Activated CD4-positive, alpha-beta T cell treated with anti-CD3 and anti-CD28 coated beads, Interleukin-2, amount 10 ng/mL, durations not matched to agents 24 days and 14 days (primary cell): ENCODE measurements at regions not wholly inside any gene's neighbourhood (a gene's known extent, or its start where the extent isn't known, plus 50 kb on each side); places are given as distances from the start of the nearest gene placed in this dataset.
"Not testable (repeated sequence)": the region's sequence is repeated elsewhere in the genome, so short reads cannot be mapped to it uniquely, and the experiment has no call there.

Source experiments
- DNase-seq: peaks from one replicate; pipeline ENCODE4 v3.0.0; 2022
- H3K27ac Mint-ChIP-seq: one replicate; pipeline ENCODE4 v1.8.0; 2022; ENCODE audit warnings: mild to moderate bottlenecking, mixed read lengths
- H3K27me3 Mint-ChIP-seq: one replicate; pipeline ENCODE4 v1.8.0; 2022; ENCODE audit warnings: mixed read lengths
- H3K36me3 Mint-ChIP-seq: one replicate; pipeline ENCODE4 v1.8.0; 2022; ENCODE audit warnings: low read depth, mild to moderate bottlenecking, mixed read lengths
- H3K4me1 Mint-ChIP-seq: one replicate; pipeline ENCODE4 v1.8.0; 2021; ENCODE audit warnings: mixed read lengths
- H3K4me3 Mint-ChIP-seq: one replicate; pipeline ENCODE4 v1.8.0; 2022; ENCODE audit warnings: mild to moderate bottlenecking, moderate library complexity, mixed read lengths
- H3K9me3 Mint-ChIP-seq: one replicate; pipeline ENCODE4 v1.8.0; 2021; ENCODE audit warnings: mixed read lengths
- intact Hi-C: fragments of 100-400 bp; cut with micrococcal nuclease; formaldehyde crosslinking; loops from one replicate; pipeline ENCODE4 v1.15.1; 2023

DNA sequence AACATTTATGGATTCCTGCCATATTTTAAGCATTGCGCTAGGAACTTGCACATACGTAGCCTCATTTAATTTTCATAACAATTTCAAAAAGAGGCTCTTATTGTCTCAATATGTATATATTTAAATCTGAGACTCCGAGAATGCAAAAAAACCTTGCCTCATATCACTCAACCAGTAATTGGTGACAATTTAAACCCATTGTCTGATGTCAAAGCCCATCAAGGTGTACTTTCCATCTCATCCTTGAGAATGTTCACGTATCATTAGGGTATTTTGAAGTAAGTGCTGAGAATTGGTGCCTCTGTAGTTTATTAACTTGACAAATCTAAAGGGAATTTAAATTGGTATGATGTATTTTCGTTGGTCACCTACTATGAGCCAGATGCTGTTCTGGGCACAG lies 136.5 kb downstream of the FAM76B start:
- H3K4me3 Mint-ChIP-seq: no peak overlapping the region
- H3K36me3 Mint-ChIP-seq: peaks cover 3% of the 10 kb centered on the region
- H3K4me1 Mint-ChIP-seq: no peaks in the 10 kb centered on the region
- no peaks in the 10 kb centered on the region for H3K27me3 Mint-ChIP-seq
- peaks cover 28% of the 10 kb centered on the region for H3K9me3 Mint-ChIP-seq
- intact Hi-C loops: loop anchor here (5.0 kb wide), 1 partner anchor 41 kb away; no protein-coding TSS in a partner anchor
- no peak overlapping the region for H3K27ac Mint-ChIP-seq
- DNase-seq: no peak

DNA sequence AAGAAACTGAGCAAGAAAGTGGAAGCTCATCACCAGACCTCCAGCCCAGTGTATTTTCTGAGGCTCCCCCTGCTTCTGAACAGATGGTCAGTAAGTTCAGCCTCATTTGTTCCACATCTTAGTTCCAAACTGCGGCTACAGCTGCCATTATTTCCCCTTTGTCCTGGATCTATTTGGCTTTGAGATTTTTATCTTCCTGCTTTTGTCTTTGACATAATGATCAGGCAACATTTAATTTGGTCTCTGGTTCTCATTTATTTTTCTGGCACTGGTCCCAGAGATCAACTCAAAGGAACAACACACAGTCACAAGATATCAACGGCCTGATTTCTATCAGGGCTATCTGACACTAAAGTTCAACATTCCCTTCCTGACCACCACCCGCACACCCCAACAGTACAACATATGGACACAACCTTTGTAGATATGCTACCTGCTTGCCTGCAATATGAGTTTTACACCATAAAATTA lies 137.5 kb downstream of the FAM76B start:
- Mint-ChIP-seq H3K4me1 (peaks cover 2% of the 10 kb centered on the region), H3K4me3 (no peak overlapping the region), H3K9me3 (peaks cover 22% of the 10 kb centered on the region), H3K36me3 (no peaks in the 10 kb centered on the region), H3K27ac (no peak overlapping the region), H3K27me3 (no peaks in the 10 kb centered on the region)
- intact Hi-C loops: loop anchor here (5.0 kb wide), 1 partner anchor 40 kb away; no protein-coding TSS in a partner anchor
- no peak for DNase-seq

DNA sequence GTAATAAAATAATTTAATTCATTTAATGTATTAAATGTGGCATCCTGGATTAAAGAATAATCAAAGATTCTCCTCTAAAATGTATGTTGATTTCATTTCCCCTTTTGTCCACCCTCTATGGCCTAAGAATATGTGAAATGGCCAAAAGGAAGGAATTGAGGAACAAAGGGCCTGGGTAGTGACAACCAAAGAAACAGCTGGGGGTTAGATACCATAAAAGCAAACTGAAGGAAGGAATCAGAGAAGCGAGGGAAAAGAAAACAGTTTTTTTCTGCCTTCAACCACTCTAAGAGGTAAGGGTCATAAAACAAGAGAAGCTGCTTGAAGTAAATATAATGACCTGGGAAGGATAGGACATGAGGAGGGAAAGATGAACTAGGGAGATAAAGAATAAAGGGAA lies 139.3 kb downstream of the FAM76B start:
- Mint-ChIP-seq H3K36me3 (peaks cover 3% of the 10 kb centered on the region), H3K27me3 (no peaks in the 10 kb centered on the region)

DNA sequence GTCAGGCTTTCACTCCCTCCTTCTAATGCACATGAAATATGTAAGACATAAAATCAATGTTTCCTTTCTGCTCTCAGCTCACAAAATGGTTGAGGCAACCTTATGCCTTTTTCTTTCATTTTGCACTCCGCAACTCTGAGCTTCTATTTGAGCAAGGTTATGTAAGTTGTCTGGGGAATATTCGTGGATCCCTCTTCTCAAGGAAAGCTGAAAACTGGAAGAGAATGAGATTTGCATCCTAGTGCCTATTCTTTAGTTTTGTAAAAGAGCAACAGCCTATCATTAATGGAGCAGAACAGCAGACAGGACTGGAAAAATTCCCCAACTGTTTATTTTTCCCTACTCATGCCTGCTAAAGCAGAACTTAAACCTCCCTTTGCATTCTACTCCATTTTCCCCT lies 141.7 kb downstream of the FAM76B start:
- Mint-ChIP-seq H3K27ac (no peak overlapping the region), H3K9me3 (peaks cover 25% of the 10 kb centered on the region), H3K27me3 (no peaks in the 10 kb centered on the region)

More for the DNA sequence above, 139.3 kb downstream of the FAM76B start:
- intact Hi-C loops: loop anchor here (5.0 kb wide), 1 partner anchor 38 kb away; no protein-coding TSS in a partner anchor
- Mint-ChIP-seq H3K9me3 (peaks cover 19% of the 10 kb centered on the region), H3K27ac (no peak overlapping the region), H3K4me3 (no peak overlapping the region), H3K4me1 (peaks cover 2% of the 10 kb centered on the region)
- DNase-seq: no peak

GRCh38 chr11:95647355-95647754 lies 142.2 kb downstream of the FAM76B start:
- no peaks in the 10 kb centered on the region for H3K27me3 Mint-ChIP-seq
- no peak for DNase-seq
- H3K36me3 Mint-ChIP-seq: peaks cover 8% of the 10 kb centered on the region
- peaks cover 3% of the 10 kb centered on the region for H3K4me1 Mint-ChIP-seq
- intact Hi-C loops: no loop called here
- H3K4me3 Mint-ChIP-seq: no peak overlapping the region
- no peak overlapping the region for H3K27ac Mint-ChIP-seq
- peaks cover 29% of the 10 kb centered on the region for H3K9me3 Mint-ChIP-seq

More for the DNA sequence above, 141.7 kb downstream of the FAM76B start:
- peaks cover 8% of the 10 kb centered on the region for H3K36me3 Mint-ChIP-seq
- peaks cover 2% of the 10 kb centered on the region for H3K4me1 Mint-ChIP-seq
- H3K4me3 Mint-ChIP-seq: no peak overlapping the region
- intact Hi-C loops: no loop called here
- DNase-seq: no peak

DNA sequence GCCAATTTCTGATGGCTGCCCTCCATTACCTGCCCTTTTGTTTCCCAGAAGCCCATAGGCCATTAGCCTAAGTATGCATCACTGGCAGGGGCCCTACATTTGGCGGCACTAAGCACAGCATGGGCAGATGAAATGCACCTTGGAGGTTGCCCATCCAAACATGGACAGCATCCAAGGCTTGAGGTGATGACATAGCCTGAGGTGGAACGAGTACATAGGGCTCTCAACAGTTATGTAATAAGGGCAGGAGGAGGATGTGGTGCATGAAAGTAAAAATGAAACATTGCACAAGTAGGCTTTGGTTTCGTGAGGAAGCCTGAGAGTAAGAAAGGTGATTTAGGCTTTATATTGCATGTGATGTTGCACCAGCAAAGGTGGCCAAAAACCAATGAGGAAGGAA lies 148.1 kb downstream of the FAM76B start:
- Mint-ChIP-seq H3K9me3 (peaks cover 26% of the 10 kb centered on the region), H3K27ac (peak overlapping the region; percentile 55), H3K4me3 (no peak overlapping the region), H3K36me3 (peaks cover 13% of the 10 kb centered on the region), H3K27me3 (no peaks in the 10 kb centered on the region), H3K4me1 (peaks cover 17% of the 10 kb centered on the region)
- intact Hi-C loops: loop anchor here (1.0 to 5.0 kb wide), 3 partner anchors 20 to 61 kb away; no protein-coding TSS in a partner anchor
- peak; percentile 84 for DNase-seq

DNA sequence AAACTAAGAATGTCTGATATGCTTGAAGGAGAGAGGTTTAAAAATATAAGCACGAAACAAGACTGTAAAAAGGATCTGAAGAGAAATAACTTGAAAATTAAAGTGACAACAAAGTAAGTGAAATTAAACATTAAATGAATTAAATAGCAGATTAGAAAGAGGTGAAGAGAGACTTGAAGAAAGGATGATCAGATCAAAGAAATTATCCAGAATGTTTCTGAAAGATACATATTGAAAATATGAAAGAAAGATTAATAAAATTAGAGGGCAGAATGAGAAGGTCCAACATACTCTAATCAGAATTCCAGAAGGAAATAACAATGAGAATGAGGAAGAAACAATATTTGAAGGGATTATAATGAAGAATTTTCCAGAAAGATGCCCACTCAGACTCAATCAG lies 151.1 kb downstream of the FAM76B start:
- no peak for DNase-seq
- no peak overlapping the region for H3K4me3 Mint-ChIP-seq
- peaks cover 17% of the 10 kb centered on the region for H3K4me1 Mint-ChIP-seq
- peaks cover 6% of the 10 kb centered on the region for H3K36me3 Mint-ChIP-seq
- H3K27me3 Mint-ChIP-seq: peaks cover 2% of the 10 kb centered on the region
- intact Hi-C loops: no loop called here
- H3K27ac Mint-ChIP-seq: no peak overlapping the region
- peaks cover 17% of the 10 kb centered on the region for H3K9me3 Mint-ChIP-seq

GRCh38 chr11:95625164-95625900 lies 164.2 kb downstream of the FAM76B start:
- Mint-ChIP-seq H3K27me3 (no peaks in the 10 kb centered on the region), H3K4me3 (no peak overlapping the region), H3K36me3 (peaks cover 2% of the 10 kb centered on the region), H3K4me1 (peaks cover 5% of the 10 kb centered on the region), H3K9me3 (peaks cover 7% of the 10 kb centered on the region), H3K27ac (peak overlapping the region; percentile 6)
- peak; percentile 52 for DNase-seq
- intact Hi-C loops: no loop called here

- Mint-ChIP-seq H3K36me3 (peaks cover 6% of the 10 kb centered on the region), H3K4me3 (no peak overlapping the region), H3K27ac (no peak overlapping the region), H3K4me1 (peaks cover 6% of the 10 kb centered on the region), H3K27me3 (no peaks in the 10 kb centered on the region), H3K9me3 (peaks cover 26% of the 10 kb centered on the region)
- no peak for DNase-seq
- intact Hi-C loops: loop anchor here (5.0 kb wide), 1 partner anchor 34 kb away; no protein-coding TSS in a partner anchor
Measured at GRCh38 chr11:95616256-95616804, 173.3 kb downstream of the FAM76B start.

GRCh38 chr11:95611827-95612226 lies 177.8 kb downstream of the FAM76B start:
- peaks cover 21% of the 10 kb centered on the region for H3K9me3 Mint-ChIP-seq
- no peak overlapping the region for H3K4me3 Mint-ChIP-seq
- H3K36me3 Mint-ChIP-seq: peaks cover 4% of the 10 kb centered on the region
- no peaks in the 10 kb centered on the region for H3K27me3 Mint-ChIP-seq
- H3K4me1 Mint-ChIP-seq: no peaks in the 10 kb centered on the region
- no peak for DNase-seq
- intact Hi-C loops: loop anchor here (5.0 kb wide), 1 partner anchor 40 kb away; no protein-coding TSS in a partner anchor
- no peak overlapping the region for H3K27ac Mint-ChIP-seq

DNA sequence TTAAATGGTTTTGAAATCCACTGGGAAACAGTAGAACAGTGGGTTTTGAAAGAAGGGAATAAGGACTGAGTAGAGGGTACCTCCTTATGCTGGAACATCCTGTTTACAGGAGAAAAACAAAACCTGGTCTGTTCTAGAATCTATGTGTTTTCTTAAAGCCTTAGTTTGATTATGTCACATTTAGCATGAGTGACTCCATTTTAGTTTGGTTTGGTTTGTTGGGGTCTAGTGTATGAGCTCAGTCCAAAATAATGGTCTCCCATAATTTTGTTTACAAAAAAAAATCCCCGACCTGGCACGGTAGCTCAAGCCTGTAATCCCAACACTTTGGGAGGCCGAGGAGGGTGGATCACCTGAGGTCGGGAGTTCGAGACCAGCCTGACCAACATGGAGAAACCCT lies 179.4 kb downstream of the FAM76B start:
- intact Hi-C loops: loop anchor here (5.0 kb wide), 1 partner anchor 42 kb away; no protein-coding TSS in a partner anchor
- H3K4me1 Mint-ChIP-seq, H3K4me3 Mint-ChIP-seq, H3K27me3 Mint-ChIP-seq, DNase-seq, H3K27ac Mint-ChIP-seq, H3K36me3 Mint-ChIP-seq: not testable (repeated sequence)
- H3K9me3 Mint-ChIP-seq: peaks cover 17% of the 10 kb centered on the region

DNA sequence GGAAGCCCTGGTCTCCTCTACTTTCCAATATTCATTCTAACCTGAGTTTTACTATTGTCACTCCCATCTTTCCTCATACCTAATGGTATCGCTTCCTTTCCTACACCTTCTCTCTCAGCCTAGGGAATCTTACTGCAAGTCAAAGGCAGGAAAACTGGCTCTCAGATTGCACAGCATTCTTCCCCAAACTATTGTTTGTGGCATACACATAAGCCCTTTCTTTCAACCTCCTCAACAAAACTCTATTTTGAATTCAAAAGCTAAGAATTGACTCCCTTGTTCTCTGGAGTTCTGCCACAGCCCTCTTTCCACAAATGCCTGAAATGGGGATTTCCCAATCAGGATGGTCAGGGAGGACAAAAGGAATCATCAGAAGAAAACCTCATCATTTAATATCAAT lies 181.5 kb downstream of the FAM76B start:
- no peaks in the 10 kb centered on the region for H3K27me3 Mint-ChIP-seq
- peaks cover 2% of the 10 kb centered on the region for H3K36me3 Mint-ChIP-seq
- H3K4me3 Mint-ChIP-seq: no peak overlapping the region
- peaks cover 8% of the 10 kb centered on the region for H3K4me1 Mint-ChIP-seq
- no peak for DNase-seq
- intact Hi-C loops: loop anchor here (10.0 kb wide), 1 partner anchor 453 kb away; no protein-coding TSS in a partner anchor
- H3K27ac Mint-ChIP-seq: no peak overlapping the region
- peaks cover 13% of the 10 kb centered on the region for H3K9me3 Mint-ChIP-seq

DNA sequence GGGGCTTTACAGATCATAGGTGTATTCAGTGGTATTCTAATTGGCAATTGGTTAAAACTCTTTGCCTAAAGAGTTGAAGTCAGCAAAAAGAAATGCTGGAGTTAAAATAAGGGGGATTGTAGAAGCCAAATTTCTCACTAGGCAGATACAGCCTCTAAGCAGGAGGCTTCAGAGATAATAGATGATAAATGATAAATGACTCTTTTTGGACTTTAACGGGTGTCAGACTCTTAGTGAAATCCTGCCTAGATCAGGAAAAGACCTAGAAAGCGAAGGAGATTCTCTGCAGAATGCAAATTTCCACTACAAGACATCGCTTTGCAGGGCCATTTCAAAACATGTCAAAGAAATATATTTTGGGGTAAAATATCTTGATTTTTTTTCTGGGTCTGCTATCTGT lies 182.8 kb downstream of the FAM76B start:
- intact Hi-C loops: loop anchor here (10.0 kb wide), 1 partner anchor 452 kb away; no protein-coding TSS in a partner anchor
- DNase-seq: no peak
- H3K27ac Mint-ChIP-seq: no peak overlapping the region
- H3K9me3 Mint-ChIP-seq: peaks cover 13% of the 10 kb centered on the region
- H3K27me3 Mint-ChIP-seq: no peaks in the 10 kb centered on the region
- H3K4me3 Mint-ChIP-seq: no peak overlapping the region
- H3K36me3 Mint-ChIP-seq: peaks cover 2% of the 10 kb centered on the region
- peaks cover 8% of the 10 kb centered on the region for H3K4me1 Mint-ChIP-seq
